ENCODE measurements at regions not wholly inside any gene's neighbourhood (a gene's known extent, or its start where the extent isn't known, plus 50 kb on each side); places are given as distances from the start of the nearest gene placed in this dataset.

DNA sequence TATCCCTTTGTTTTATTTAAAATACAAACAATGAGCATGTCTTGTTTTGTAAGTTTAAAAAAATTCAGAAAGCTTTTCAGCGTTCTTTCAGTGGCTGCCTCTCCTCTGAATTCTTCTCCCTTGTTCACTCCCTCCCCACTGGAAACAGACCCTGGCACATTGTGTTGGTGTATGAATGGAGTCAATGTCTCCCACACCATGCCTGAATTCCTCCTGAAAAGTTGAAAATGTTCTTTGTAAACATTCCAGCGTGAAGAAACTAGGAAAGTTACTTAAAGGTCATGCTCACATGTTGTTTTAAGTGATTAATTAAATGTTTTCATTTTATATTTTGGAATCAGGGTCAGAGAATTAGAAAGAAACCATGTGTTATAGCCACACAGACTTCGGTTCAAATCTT is 136.9 kb upstream of the DYNLRB2 start:
- TF ChIP-seq, protein P1, sequence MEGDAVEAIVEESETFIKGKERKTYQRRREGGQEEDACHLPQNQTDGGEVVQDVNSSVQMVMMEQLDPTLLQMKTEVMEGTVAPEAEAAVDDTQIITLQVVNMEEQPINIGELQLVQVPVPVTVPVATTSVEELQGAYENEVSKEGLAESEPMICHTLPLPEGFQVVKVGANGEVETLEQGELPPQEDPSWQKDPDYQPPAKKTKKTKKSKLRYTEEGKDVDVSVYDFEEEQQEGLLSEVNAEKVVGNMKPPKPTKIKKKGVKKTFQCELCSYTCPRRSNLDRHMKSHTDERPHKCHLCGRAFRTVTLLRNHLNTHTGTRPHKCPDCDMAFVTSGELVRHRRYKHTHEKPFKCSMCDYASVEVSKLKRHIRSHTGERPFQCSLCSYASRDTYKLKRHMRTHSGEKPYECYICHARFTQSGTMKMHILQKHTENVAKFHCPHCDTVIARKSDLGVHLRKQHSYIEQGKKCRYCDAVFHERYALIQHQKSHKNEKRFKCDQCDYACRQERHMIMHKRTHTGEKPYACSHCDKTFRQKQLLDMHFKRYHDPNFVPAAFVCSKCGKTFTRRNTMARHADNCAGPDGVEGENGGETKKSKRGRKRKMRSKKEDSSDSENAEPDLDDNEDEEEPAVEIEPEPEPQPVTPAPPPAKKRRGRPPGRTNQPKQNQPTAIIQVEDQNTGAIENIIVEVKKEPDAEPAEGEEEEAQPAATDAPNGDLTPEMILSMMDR (conservative IDR thresholded peaks at IDR 0.05 in 1 of 2, IDR thresholded peaks at IDR 0.05 in 1 of 2; ENCODE audit: extremely low read depth in 1 of 2, insufficient read depth in 1 of 2, low read depth in 1 of 2, low read length in 2 of 2), result no peak
- TF ChIP-seq EZH2 (IDR thresholded peaks at IDR 0.05; ENCODE audit: borderline replicate concordance, low read length), result no peak
